Central memory CD8-positive, alpha-beta T cell (primary cell): ENCODE measurements at regions not wholly inside any gene's neighbourhood (a gene's known extent, or its start where the extent isn't known, plus 50 kb on each side); places are given as distances from the start of the nearest gene placed in this dataset.

Experiments used
- ATAC-seq: fragments of 150-1000 bp; cut with Tn5 transposase; replicated peaks from 2 replicates; pipeline ENCODE4 v1.10.0; 2022; ENCODE audit warnings: mild to moderate bottlenecking, moderate FRiP score, moderate number of reproducible peaks; ENCODE audit not compliant: poor library complexity, severe bottlenecking; ENCODE audit errors: extremely low read depth
- DNase-seq, 2 donors: peaks; one replicate each; pipeline ENCODE4 v3.0.0; 2021; ENCODE audit warnings: low spot score in 2 of 2
- H3K27ac Mint-ChIP-seq: one replicate; pipeline ENCODE4 v1.8.0; 2022; ENCODE audit warnings: low read depth, mild to moderate bottlenecking, moderate library complexity, mixed read lengths
- H3K27me3 Mint-ChIP-seq: one replicate; pipeline ENCODE4 v1.8.0; 2022; ENCODE audit warnings: mixed read lengths
- H3K36me3 Mint-ChIP-seq: one replicate; pipeline ENCODE4 v1.8.0; 2022; ENCODE audit warnings: mild to moderate bottlenecking, moderate library complexity, mixed read lengths; ENCODE audit not compliant: insufficient read depth
- H3K4me1 Mint-ChIP-seq: one replicate; pipeline ENCODE4 v1.8.0; 2022; ENCODE audit warnings: mixed read lengths
- H3K4me3 Mint-ChIP-seq: one replicate; pipeline ENCODE4 v1.8.0; 2022; ENCODE audit warnings: mild to moderate bottlenecking, moderate library complexity, mixed read lengths
- H3K9me3 Mint-ChIP-seq: one replicate; pipeline ENCODE4 v1.8.0; 2022; ENCODE audit warnings: mixed read lengths

GRCh38 chr1:238153253-238153652 lies 262.5 kb upstream of the ZP4 start:
- H3K27ac Mint-ChIP-seq, result no peak overlapping the region
- DNase-seq, result no peak
- H3K36me3 Mint-ChIP-seq, result no peaks in the 10 kb centered on the region
- no peaks in the 10 kb centered on the region for H3K4me1 Mint-ChIP-seq
- no peaks in the 10 kb centered on the region for H3K27me3 Mint-ChIP-seq
- H3K4me3 Mint-ChIP-seq, result no peak overlapping the region
- ATAC-seq, result no peak
- peaks cover 28% of the 10 kb centered on the region for H3K9me3 Mint-ChIP-seq

- ATAC-seq, result no peak
- H3K4me1 Mint-ChIP-seq, result no peaks in the 10 kb centered on the region
These were observed 261.4 kb upstream of the ZP4 start for GRCh38 chr1:238152119-238152518.

GRCh38 chr1:238143038-238143437 lies 252.3 kb upstream of the ZP4 start:
- no peaks in the 10 kb centered on the region for H3K36me3 Mint-ChIP-seq
- DNase-seq, result no peak
- H3K4me3 Mint-ChIP-seq, result no peak overlapping the region
- H3K9me3 Mint-ChIP-seq, result peaks cover 13% of the 10 kb centered on the region
- H3K4me1 Mint-ChIP-seq, result no peaks in the 10 kb centered on the region
- no peak for ATAC-seq
- no peaks in the 10 kb centered on the region for H3K27me3 Mint-ChIP-seq
- H3K27ac Mint-ChIP-seq, result no peak overlapping the region

More at GRCh38 chr1:238152119-238152518, 261.4 kb upstream of the ZP4 start:
- Mint-ChIP-seq H3K9me3 (peaks cover 31% of the 10 kb centered on the region), H3K27ac (no peak overlapping the region), H3K4me3 (no peak overlapping the region), H3K36me3 (no peaks in the 10 kb centered on the region), H3K27me3 (no peaks in the 10 kb centered on the region)
- no peak for DNase-seq

GRCh38 chr1:238141353-238141752 lies 250.6 kb upstream of the ZP4 start:
- Mint-ChIP-seq H3K27me3 (no peaks in the 10 kb centered on the region), H3K4me1 (no peaks in the 10 kb centered on the region), H3K9me3 (peaks cover 5% of the 10 kb centered on the region), H3K27ac (no peak overlapping the region), H3K36me3 (no peaks in the 10 kb centered on the region), H3K4me3 (no peak overlapping the region)
- ATAC-seq (no peak), DNase-seq (no peak)

- Mint-ChIP-seq H3K27ac (no peak overlapping the region), H3K4me3 (no peak overlapping the region), H3K4me1 (no peaks in the 10 kb centered on the region), H3K36me3 (no peaks in the 10 kb centered on the region), H3K9me3 (peaks cover 5% of the 10 kb centered on the region), H3K27me3 (no peaks in the 10 kb centered on the region)
- DNase-seq, result no peak
- ATAC-seq, result no peak
These were observed 249.0 kb upstream of the ZP4 start for GRCh38 chr1:238139713-238140112.

GRCh38 chr1:238138059-238138626 lies 247.4 kb upstream of the ZP4 start:
- Mint-ChIP-seq H3K9me3 (peaks cover 11% of the 10 kb centered on the region), H3K36me3 (no peaks in the 10 kb centered on the region), H3K4me1 (no peaks in the 10 kb centered on the region), H3K27me3 (no peaks in the 10 kb centered on the region), H3K27ac (no peak overlapping the region), H3K4me3 (no peak overlapping the region)
- DNase-seq, result no peak
- no peak for ATAC-seq

- H3K9me3 Mint-ChIP-seq, result peaks cover 6% of the 10 kb centered on the region
- H3K27ac Mint-ChIP-seq, result no peak overlapping the region
- no peaks in the 10 kb centered on the region for H3K27me3 Mint-ChIP-seq
- DNase-seq (no peak), ATAC-seq (no peak)
- no peaks in the 10 kb centered on the region for H3K36me3 Mint-ChIP-seq
- H3K4me3 Mint-ChIP-seq, result no peak overlapping the region
- no peaks in the 10 kb centered on the region for H3K4me1 Mint-ChIP-seq
These were observed 245.3 kb upstream of the ZP4 start for GRCh38 chr1:238135708-238136664.

- no peaks in the 10 kb centered on the region for H3K36me3 Mint-ChIP-seq
- DNase-seq (no peak), ATAC-seq (no peak)
- H3K4me3 Mint-ChIP-seq, result no peak overlapping the region
- H3K9me3 Mint-ChIP-seq, result peaks cover 13% of the 10 kb centered on the region
- H3K4me1 Mint-ChIP-seq, result no peaks in the 10 kb centered on the region
- H3K27me3 Mint-ChIP-seq, result no peaks in the 10 kb centered on the region
- no peak overlapping the region for H3K27ac Mint-ChIP-seq
These were observed 239.0 kb upstream of the ZP4 start for GRCh38 chr1:238129677-238130076.

GRCh38 chr1:238123201-238123600 lies 232.5 kb upstream of the ZP4 start:
- ATAC-seq (no peak), DNase-seq (no peak)
- Mint-ChIP-seq H3K4me1 (no peaks in the 10 kb centered on the region), H3K27ac (no peak overlapping the region), H3K27me3 (no peaks in the 10 kb centered on the region), H3K36me3 (no peaks in the 10 kb centered on the region), H3K9me3 (no peaks in the 10 kb centered on the region), H3K4me3 (no peak overlapping the region)

GRCh38 chr1:238119861-238120260 lies 229.1 kb upstream of the ZP4 start:
- DNase-seq (no peak), ATAC-seq (no peak)
- Mint-ChIP-seq H3K36me3 (no peaks in the 10 kb centered on the region), H3K4me3 (no peak overlapping the region), H3K27ac (no peak overlapping the region), H3K9me3 (no peaks in the 10 kb centered on the region), H3K4me1 (no peaks in the 10 kb centered on the region), H3K27me3 (no peaks in the 10 kb centered on the region)

- Mint-ChIP-seq H3K27me3 (no peaks in the 10 kb centered on the region), H3K27ac (no peak overlapping the region), H3K4me3 (no peak overlapping the region), H3K9me3 (no peaks in the 10 kb centered on the region), H3K36me3 (no peaks in the 10 kb centered on the region), H3K4me1 (no peaks in the 10 kb centered on the region)
- DNase-seq (no peak), ATAC-seq (no peak)
These were observed 228.3 kb upstream of the ZP4 start for GRCh38 chr1:238119060-238119459.

GRCh38 chr1:238115852-238116251 lies 225.1 kb upstream of the ZP4 start:
- ATAC-seq, result no peak
- DNase-seq, result no peak
- Mint-ChIP-seq H3K4me1 (no peaks in the 10 kb centered on the region), H3K4me3 (no peak overlapping the region), H3K9me3 (peaks cover 7% of the 10 kb centered on the region), H3K36me3 (no peaks in the 10 kb centered on the region), H3K27me3 (no peaks in the 10 kb centered on the region), H3K27ac (no peak overlapping the region)

GRCh38 chr1:238112952-238113621 lies 222.4 kb upstream of the ZP4 start:
- H3K27me3 Mint-ChIP-seq, result no peaks in the 10 kb centered on the region
- H3K4me3 Mint-ChIP-seq, result no peak overlapping the region
- no peaks in the 10 kb centered on the region for H3K4me1 Mint-ChIP-seq
- H3K27ac Mint-ChIP-seq, result no peak overlapping the region
- H3K9me3 Mint-ChIP-seq, result peaks cover 12% of the 10 kb centered on the region
- no peaks in the 10 kb centered on the region for H3K36me3 Mint-ChIP-seq
- DNase-seq (no peak), ATAC-seq (no peak)
